GM03348 (cell line): ENCODE measurements at regions not wholly inside any gene's neighbourhood (a gene's known extent, or its start where the extent isn't known, plus 50 kb on each side); places are given as distances from the start of the nearest gene placed in this dataset.
"Not testable (repeated sequence)": the region's sequence is repeated elsewhere in the genome, so short reads cannot be mapped to it uniquely, and the experiment has no call there.

ENCODE experiments used
- DNase-seq: peaks from one replicate; pipeline ENCODE4 v3.0.0; 2012; ENCODE audit warnings: low spot score

- DNase-seq, result peak; percentile 15
These were observed 51.1 kb downstream of the DOP1B start for GRCh38 chr21:36207577-36208320.

- no peak for DNase-seq
These were observed 51.8 kb downstream of the DOP1B start for GRCh38 chr21:36208326-36209013.

GRCh38 chr21:36209626-36210171 is 53.1 kb downstream of the DOP1B start:
- DNase-seq, result peak; percentile 37

- no peak for DNase-seq
These were observed 54.4 kb downstream of the DOP1B start for GRCh38 chr21:36210779-36211659.

- peak; percentile 86 for DNase-seq
These were observed 55.3 kb downstream of the DOP1B start for GRCh38 chr21:36211660-36212512.

- no peak for DNase-seq
These were observed 55.8 kb downstream of the DOP1B start for GRCh38 chr21:36212513-36212780.

GRCh38 chr21:36214561-36214960 is 57.9 kb downstream of the DOP1B start:
- DNase-seq, result no peak

GRCh38 chr21:36217743-36218142 is 61.1 kb downstream of the DOP1B start:
- no peak for DNase-seq

GRCh38 chr21:36218691-36219090 is 62.1 kb downstream of the DOP1B start:
- DNase-seq, result no peak

- no peak for DNase-seq
These were observed 66.8 kb downstream of the DOP1B start for GRCh38 chr21:36223451-36223850.

GRCh38 chr21:36229181-36229580 is 72.6 kb downstream of the DOP1B start:
- no peak for DNase-seq

GRCh38 chr21:36231444-36231843 is 74.8 kb downstream of the DOP1B start:
- not testable (repeated sequence) for DNase-seq

- DNase-seq, result no peak
These were observed 76.0 kb downstream of the DOP1B start for GRCh38 chr21:36232641-36233040.

GRCh38 chr21:36235058-36235582 is 78.5 kb downstream of the DOP1B start:
- DNase-seq, result no peak

GRCh38 chr21:36236052-36236730 is 79.6 kb downstream of the DOP1B start:
- DNase-seq, result no peak

- no peak for DNase-seq
These were observed 80.8 kb downstream of the DOP1B start for GRCh38 chr21:36237441-36237840.

- DNase-seq, result no peak
These were observed 80.4 kb upstream of the MORC3 start for GRCh38 chr21:36239585-36239984.

GRCh38 chr21:36241717-36242116 is 78.3 kb upstream of the MORC3 start:
- no peak for DNase-seq

GRCh38 chr21:36245115-36245514 is 74.9 kb upstream of the MORC3 start:
- no peak for DNase-seq

GRCh38 chr21:36245649-36246048 is 74.3 kb upstream of the MORC3 start:
- DNase-seq, result no peak
